HG02852 (cell line): ENCODE measurements at regions not wholly inside any gene's neighbourhood (a gene's known extent, or its start where the extent isn't known, plus 50 kb on each side); places are given as distances from the start of the nearest gene placed in this dataset.

Source experiments
- ATAC-seq: cut with Tn5 transposase; IDR thresholded peaks from one replicate; pipeline ENCODE4 v1.9.1; 2021; ENCODE audit warnings: mild to moderate bottlenecking, moderate library complexity; ENCODE audit not compliant: unreplicated experiment

GRCh38 chr6:28585335-28585734 is 59.7 kb downstream of the GPX5 start:
- ATAC-seq: no peak

GRCh38 chr6:28586324-28586723 is 60.6 kb downstream of the GPX5 start:
- no peak for ATAC-seq

GRCh38 chr6:28586962-28587745 is 61.5 kb downstream of the GPX5 start:
- peak; percentile 87 for ATAC-seq

- no peak for ATAC-seq
These were observed 62.0 kb downstream of the GPX5 start for GRCh38 chr6:28587746-28588075.

GRCh38 chr6:28588666-28589065 is 63.0 kb downstream of the GPX5 start:
- ATAC-seq: no peak

GRCh38 chr6:28589234-28589956 is 63.7 kb downstream of the GPX5 start:
- ATAC-seq: no peak

- ATAC-seq: no peak
These were observed 64.3 kb downstream of the GPX5 start for GRCh38 chr6:28589957-28590349.

GRCh38 chr6:28597217-28597835 is 71.6 kb downstream of the GPX5 start:
- ATAC-seq: no peak

- no peak for ATAC-seq
These were observed 72.4 kb downstream of the GPX5 start for GRCh38 chr6:28597924-28598722.

GRCh38 chr6:28598757-28599686 is 73.3 kb downstream of the GPX5 start:
- ATAC-seq: no peak

GRCh38 chr6:28600245-28600644 is 74.6 kb downstream of the GPX5 start:
- no peak for ATAC-seq

- ATAC-seq: no peak
These were observed 78.2 kb downstream of the GPX5 start for GRCh38 chr6:28603891-28604290.

- no peak for ATAC-seq
These were observed 81.0 kb downstream of the GPX5 start for GRCh38 chr6:28606424-28607391.

GRCh38 chr6:28607990-28608389 is 82.3 kb downstream of the GPX5 start:
- no peak for ATAC-seq

- ATAC-seq: no peak
These were observed 84.0 kb downstream of the GPX5 start for GRCh38 chr6:28609672-28610071.

- ATAC-seq: no peak
These were observed 89.9 kb downstream of the GPX5 start for GRCh38 chr6:28615616-28615954.

GRCh38 chr6:28615955-28616747 is 90.5 kb downstream of the GPX5 start:
- no peak for ATAC-seq

GRCh38 chr6:28618898-28619555 is 93.3 kb downstream of the GPX5 start:
- ATAC-seq: no peak
